Testis (tissue), 2 donors: ENCODE measurements at regions not wholly inside any gene's neighbourhood (a gene's known extent, or its start where the extent isn't known, plus 50 kb on each side); places are given as distances from the start of the nearest gene placed in this dataset.
A peak's percentile ranks its signal among the peaks of the same experiment; 100 is the strongest.
"Not testable (repeated sequence)": the region's sequence is repeated elsewhere in the genome, so short reads cannot be mapped to it uniquely, and the experiment has no call there.

Experiments
- DNase-seq: peaks from one replicate; pipeline ENCODE4 v3.0.0-alpha.2; 2019
- H3K27ac ChIP-seq, 2 donors: fragments of 200-600 bp; sonication (generic); one replicate each; pipeline ENCODE4 v1.5.1; 2019
- H3K27me3 ChIP-seq: fragments of 200-600 bp; sonication (generic); one replicate; pipeline ENCODE4 v1.5.1; 2019
- H3K36me3 ChIP-seq: fragments of 200-600 bp; sonication (generic); one replicate; pipeline ENCODE4 v1.5.1; 2017; ENCODE audit warnings: low read depth; ENCODE audit errors: missing control alignments
- H3K4me1 ChIP-seq: fragments of 200-600 bp; sonication (generic); one replicate; pipeline ENCODE4 v1.5.1; 2019
- H3K4me3 ChIP-seq, 2 donors: fragments of 200-600 bp; sonication (generic); one replicate each; pipeline ENCODE4 v1.5.1; 2017 to 2019
- H3K9me3 ChIP-seq: fragments of 200-600 bp; sonication (generic); one replicate; pipeline ENCODE4 v1.5.1; 2017
- CTCF ChIP-seq, 3 experiments: fragments of 450-650 bp in 2 of 3; fragments of 200-600 bp in 1 of 3; sonication (generic) in 1 of 3; IDR thresholded peaks; one replicate each; pipeline ENCODE4 v1.5.1; 2016 to 2019; ENCODE audit warnings: antibody characterized with exemption in 3 of 3, mild to moderate bottlenecking in 2 of 3, moderate library complexity in 1 of 3
- POLR2A ChIP-seq: fragments of 450-650 bp; IDR thresholded peaks from one replicate; pipeline ENCODE4 v1.6.1; 2017; ENCODE audit warnings: antibody characterized with exemption, mild to moderate bottlenecking, moderate library complexity
- WGBS, 2 donors: methylation state at CpG; one replicate each; pipeline ENCODE4 v1.1.5; 2018; 5-methylcytosine and 5-hydroxymethylcytosine counted together
- intact Hi-C: fragments of 100-400 bp; cut with DNase I; formaldehyde crosslinking; loops from one replicate; pipeline ENCODE4 v1.15.1; 2023; ENCODE audit warnings: low total_unique reads

DNA sequence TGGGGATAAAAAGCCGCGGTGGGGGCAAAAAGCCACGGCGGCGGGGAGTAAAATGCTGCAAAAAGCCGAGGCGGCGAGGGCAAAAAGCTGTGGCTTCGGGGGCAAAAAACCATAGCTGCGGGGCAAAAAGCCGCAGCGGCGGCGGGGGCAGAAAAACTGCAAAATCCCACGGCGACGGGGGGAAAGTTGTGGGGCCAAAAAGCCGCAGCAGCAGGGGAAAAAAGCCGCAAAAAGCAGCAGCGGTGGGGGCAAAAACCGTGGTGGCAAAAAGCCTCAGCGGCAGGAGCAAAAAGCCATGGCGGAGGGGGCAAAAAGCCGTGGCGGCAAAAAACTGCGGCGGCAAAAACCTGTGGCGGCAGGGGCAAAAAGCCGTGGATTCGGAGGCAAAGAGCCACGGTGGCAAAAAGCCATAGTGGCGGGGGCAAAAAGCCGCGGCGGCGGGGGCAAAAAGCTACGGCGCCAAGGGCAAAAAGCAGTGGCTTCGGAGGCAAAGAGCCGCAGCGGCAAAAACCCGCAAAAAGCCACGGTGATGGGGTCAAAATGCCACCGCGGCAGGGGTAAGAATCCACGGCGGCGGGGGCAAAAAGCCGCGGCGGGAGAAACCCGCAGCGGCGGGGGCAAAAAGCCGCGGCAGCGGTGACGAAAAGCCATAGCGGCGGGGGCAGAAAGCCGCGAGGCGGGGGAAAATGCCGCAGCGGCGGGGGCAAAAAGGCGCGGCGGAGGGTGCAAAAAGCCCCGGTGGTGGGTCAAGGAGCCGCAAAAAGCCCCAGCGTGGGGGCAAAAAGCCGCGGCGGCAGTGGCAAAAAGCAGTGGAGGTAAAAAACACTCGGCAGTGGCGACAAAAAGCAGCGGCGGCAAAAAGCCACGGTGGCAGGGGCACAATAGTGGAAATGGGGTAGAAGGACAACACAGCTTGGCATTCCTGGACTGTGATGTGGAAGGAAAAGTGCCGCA is 192.8 kb downstream of the SHCBP1 start:
- no peaks in the 10 kb centered on the region for H3K4me1 ChIP-seq
- H3K27ac ChIP-seq = no peak overlapping the region
- DNase-seq = no peak
- H3K9me3 ChIP-seq = no peaks in the 10 kb centered on the region
- TF ChIP-seq CTCF (IDR thresholded peaks at IDR 0.05) (no peak), POLR2A (no peak)
- intact Hi-C loops = no loop called here
- no peaks in the 10 kb centered on the region for H3K36me3 ChIP-seq
- H3K4me3 ChIP-seq = peak overlapping the region; percentile 36
- no peaks in the 10 kb centered on the region for H3K27me3 ChIP-seq
- 18 to 25% methylated on average over 76 to 81 of the region's 81 CpGs for WGBS, 2 donors

DNA sequence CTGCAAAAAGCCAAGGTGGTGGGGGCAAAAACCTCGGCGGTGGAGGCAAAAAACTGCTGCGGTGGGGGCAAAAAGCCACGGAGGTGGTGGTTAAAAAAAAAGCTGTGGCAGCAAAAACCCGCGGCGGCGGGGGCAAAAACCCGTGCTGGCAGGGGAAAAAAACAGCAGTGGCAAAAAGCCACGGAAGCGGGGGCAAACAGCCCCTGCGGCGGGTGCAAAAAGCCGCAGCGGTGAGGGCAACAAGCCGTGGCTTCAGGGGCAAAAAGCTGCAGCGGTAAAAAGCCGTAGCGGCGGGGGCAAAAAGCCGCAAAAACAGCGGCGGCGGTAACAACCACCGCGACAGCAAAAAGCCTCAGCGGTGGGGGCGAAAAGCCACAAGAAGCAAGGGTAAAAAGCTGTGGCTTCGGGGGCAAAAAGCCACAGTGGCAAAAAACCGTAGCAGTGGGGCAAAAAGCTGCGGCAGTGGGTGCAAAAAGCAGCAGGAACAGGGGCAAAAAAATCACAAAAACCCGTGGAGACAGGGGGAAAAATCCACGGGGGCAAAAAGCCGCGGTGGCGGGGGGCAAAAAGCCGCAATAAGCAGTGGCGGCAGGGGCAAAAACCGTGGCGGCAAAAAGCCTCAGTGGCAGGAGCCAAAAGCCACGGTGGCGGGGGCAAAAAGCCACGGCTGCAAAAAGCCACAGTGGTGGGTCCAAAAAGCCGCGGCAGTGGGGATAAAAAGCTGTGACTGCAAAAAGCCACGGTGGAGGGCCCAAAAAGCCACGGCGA is 193.7 kb downstream of the SHCBP1 start:
- H3K27me3 ChIP-seq = no peaks in the 10 kb centered on the region
- H3K27ac ChIP-seq = no peak overlapping the region
- TF ChIP-seq CTCF (IDR thresholded peaks at IDR 0.05) (no peak), POLR2A (no peak)
- no peaks in the 10 kb centered on the region for H3K4me1 ChIP-seq
- no peaks in the 10 kb centered on the region for H3K9me3 ChIP-seq
- no peaks in the 10 kb centered on the region for H3K36me3 ChIP-seq
- intact Hi-C loops = no loop called here
- DNase-seq = no peak
- WGBS, 2 donors = 26 to 32% methylated on average over 48 of the region's 48 CpGs
- H3K4me3 ChIP-seq = peak overlapping the region; percentile 36

DNA sequence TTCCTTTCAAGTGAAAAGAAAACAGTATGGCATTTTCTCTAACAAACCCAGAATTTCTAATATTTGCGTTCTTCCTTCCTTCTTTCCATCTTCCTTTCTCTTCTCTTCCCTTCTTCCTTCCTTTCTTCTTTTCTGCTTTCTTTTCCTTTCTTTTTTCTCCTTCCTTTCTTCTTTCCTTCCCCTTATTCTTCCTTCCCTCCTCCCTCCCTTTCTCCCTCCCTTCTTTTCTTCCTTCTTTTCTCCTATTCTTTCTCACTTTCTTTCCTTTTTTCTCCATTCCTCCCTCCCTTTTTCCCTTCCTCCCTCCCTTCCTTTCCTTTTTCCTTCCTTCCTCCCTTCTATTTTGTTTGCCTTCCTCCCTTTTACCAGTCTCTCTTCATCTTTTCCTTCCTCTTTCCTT is 194.8 kb downstream of the SHCBP1 start:
- Histone ChIP-seq H3K4me1 (no peaks in the 10 kb centered on the region), H3K27me3 (no peaks in the 10 kb centered on the region), H3K27ac (no peak overlapping the region), H3K9me3 (no peaks in the 10 kb centered on the region), H3K36me3 (no peaks in the 10 kb centered on the region), H3K4me3 (no peak overlapping the region)
- TF ChIP-seq POLR2A = no peak
- TF ChIP-seq CTCF (IDR thresholded peaks at IDR 0.05) = no peak
- no peak for DNase-seq
- 37 to 55% methylated on average over 1 of the region's 1 CpG for WGBS, 2 donors
- intact Hi-C loops = no loop called here

- TF ChIP-seq POLR2A (no peak), CTCF (IDR thresholded peaks at IDR 0.05) (no peak)
- no peaks in the 10 kb centered on the region for H3K36me3 ChIP-seq
- intact Hi-C loops = no loop called here
- no peaks in the 10 kb centered on the region for H3K9me3 ChIP-seq
- no peak overlapping the region for H3K4me3 ChIP-seq
- DNase-seq = no peak
- H3K4me1 ChIP-seq = no peaks in the 10 kb centered on the region
- no peak overlapping the region for H3K27ac ChIP-seq
- H3K27me3 ChIP-seq = no peaks in the 10 kb centered on the region
- WGBS, 2 donors = 55 to 68% methylated on average over 16 of the region's 16 CpGs
Measured at GRCh38 chr16:46404028-46404427, 217.2 kb downstream of the SHCBP1 start.

- DNase-seq, H3K27me3 ChIP-seq, H3K9me3 ChIP-seq, H3K4me1 ChIP-seq, H3K27ac ChIP-seq, intact Hi-C loops, H3K4me3 ChIP-seq, H3K36me3 ChIP-seq: not testable (repeated sequence)
- 56% methylated on average over 18 of the region's 18 CpGs for WGBS, 2 donors
Measured at GRCh38 chr16:46398559-46398958, 222.6 kb downstream of the SHCBP1 start.

DNA sequence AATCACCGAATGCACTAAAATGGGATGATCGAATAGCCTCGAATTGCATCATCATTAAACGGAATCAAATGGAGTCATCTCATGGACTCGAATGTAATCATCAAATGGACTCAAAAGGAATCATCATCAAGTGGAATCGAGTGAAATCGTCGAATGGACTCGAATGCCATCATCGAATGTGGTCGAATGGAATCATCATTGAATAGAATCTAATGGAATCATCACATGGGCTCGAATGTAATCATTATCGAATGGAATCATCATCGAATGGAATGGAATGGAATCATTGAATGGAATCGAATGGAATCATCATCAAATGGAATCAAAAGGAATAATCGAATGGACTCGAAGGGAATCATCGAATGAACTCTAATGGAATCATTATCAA is 224.3 kb downstream of the SHCBP1 start:
- DNase-seq, intact Hi-C loops: not testable (repeated sequence)
- WGBS, 2 donors = 50% methylated on average over 18 of the region's 18 CpGs

DNA sequence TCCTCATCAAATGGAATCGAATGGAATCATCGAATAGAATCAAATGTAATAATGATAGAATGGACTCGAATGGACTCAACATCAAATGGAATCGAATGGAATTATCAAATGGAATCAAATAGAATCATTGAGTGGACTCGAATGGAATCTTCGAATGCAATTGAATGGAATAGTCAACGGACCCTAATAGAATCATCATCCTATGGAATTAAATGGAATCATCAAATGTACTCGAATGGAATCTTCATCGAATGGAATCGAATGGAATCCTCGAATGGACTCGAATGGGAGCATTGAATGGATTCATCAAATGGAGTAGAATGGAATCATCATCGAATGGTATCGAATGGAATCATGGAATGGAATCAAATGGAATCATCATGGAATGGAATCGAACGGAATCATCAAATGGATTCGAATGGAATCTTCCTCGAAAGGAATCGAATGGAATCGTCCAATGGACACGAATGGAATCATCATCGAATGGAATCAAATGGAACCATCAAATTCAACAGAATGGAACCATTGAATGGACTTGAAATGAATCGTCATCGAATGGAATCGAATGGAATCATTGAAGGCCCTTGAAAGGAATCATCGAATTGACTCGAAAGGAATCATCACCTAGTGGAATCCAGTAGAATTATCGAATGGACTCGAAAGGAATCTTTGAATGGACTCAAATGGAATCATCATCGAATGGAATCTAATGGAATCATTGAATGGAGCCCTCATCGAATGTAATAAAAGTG is 224.9 kb downstream of the SHCBP1 start:
- DNase-seq, intact Hi-C loops, H3K27ac ChIP-seq, H3K36me3 ChIP-seq, H3K9me3 ChIP-seq, H3K4me1 ChIP-seq, H3K4me3 ChIP-seq, H3K27me3 ChIP-seq: not testable (repeated sequence)
- 58 to 59% methylated on average over 31 of the region's 31 CpGs for WGBS, 2 donors

More for the DNA sequence above, 224.3 kb downstream of the SHCBP1 start:
- H3K4me1 ChIP-seq, H3K27me3 ChIP-seq, H3K36me3 ChIP-seq, H3K9me3 ChIP-seq, H3K4me3 ChIP-seq, H3K27ac ChIP-seq: not testable (repeated sequence)
